ENCODE measurements at regions not wholly inside any gene's neighbourhood (a gene's known extent, or its start where the extent isn't known, plus 50 kb on each side); places are given as distances from the start of the nearest gene placed in this dataset.

DNA sequence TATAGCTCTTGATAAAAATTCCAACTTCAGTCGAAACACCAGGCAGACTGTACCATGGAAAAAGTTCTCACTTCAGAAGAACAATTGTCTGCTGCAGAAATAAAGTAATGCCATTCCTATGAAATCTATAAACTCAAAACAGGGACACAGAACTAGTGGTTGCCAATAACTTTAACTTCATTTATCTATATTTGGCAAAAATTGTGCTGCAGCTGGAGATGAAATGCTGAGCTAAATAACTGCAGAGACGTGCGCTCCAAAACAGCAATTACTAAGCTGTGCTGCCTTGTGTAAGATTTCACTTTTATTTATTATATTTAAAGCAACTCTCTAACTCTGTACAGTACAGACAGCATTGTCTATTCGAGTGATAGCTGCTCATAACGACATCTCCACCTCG lies 540.1 kb upstream of the ID2 start:
- Histone ChIP-seq H3K56ac (ENCODE audit: insufficient read length, low read depth, low read length) (no peak overlapping the region), H2BK5ac (ENCODE audit: insufficient read length, low read length) (no peak overlapping the region), H3K27me3 (ENCODE audit: insufficient read depth, low read length) (no peaks in the 10 kb centered on the region), H2BK20ac (ENCODE audit: low read depth, low read length, poor library complexity, severe bottlenecking) (no peak overlapping the region), H3T11ph (ENCODE audit: low read length) (no peak overlapping the region), H3K9me3 (ENCODE audit: control insufficient read depth, low read depth, low read length) (no peaks in the 10 kb centered on the region), H3K4me2 (ENCODE audit: insufficient read depth, insufficient read length, low read length) (no peak overlapping the region), H4K91ac (ENCODE audit: insufficient read length, low read depth, low read length) (no peak overlapping the region), H3K4me1 (ENCODE audit: insufficient read depth, low read length) (no peaks in the 10 kb centered on the region), H2AFZ (ENCODE audit: low read length) (no peak overlapping the region), H3K14ac (ENCODE audit: insufficient read depth, low read length) (no peak overlapping the region), H4K20me1 (ENCODE audit: control insufficient read depth, insufficient read depth, insufficient read length) (no peaks in the 10 kb centered on the region), H3K79me1 (ENCODE audit: insufficient read depth, low read depth, low read length, poor library complexity, severe bottlenecking) (no peaks in the 10 kb centered on the region), H2AK5ac (ENCODE audit: insufficient read length, low read length) (no peak overlapping the region), H3K4ac (ENCODE audit: low read depth, low read length) (no peak overlapping the region), H3K23ac (ENCODE audit: insufficient read length, low read depth, low read length) (no peak overlapping the region), H2BK15ac (ENCODE audit: low read depth, low read length) (no peak overlapping the region), H3K79me2 (ENCODE audit: insufficient read depth, low read length) (no peaks in the 10 kb centered on the region), H4K8ac (replicated peaks; ENCODE audit: insufficient read length, low read depth, low read length) (no peak overlapping the region), H4K5ac (ENCODE audit: insufficient read length, low read depth, low read length) (no peak overlapping the region), H3K18ac (ENCODE audit: insufficient read length, low read depth, low read length) (no peak overlapping the region), H3K27ac (ENCODE audit: insufficient read length, low read depth, low read length) (no peak overlapping the region), H3K9ac (ENCODE audit: extremely low read depth, insufficient read length, low read length) (no peak overlapping the region), H2BK120ac (ENCODE audit: low read depth, low read length, poor library complexity, severe bottlenecking) (no peak overlapping the region), H2BK12ac (ENCODE audit: insufficient read length, low read depth, low read length) (no peak overlapping the region), H3K23me2 (ENCODE audit: insufficient read length, low read depth, low read length, poor library complexity, severe bottlenecking) (no peaks in the 10 kb centered on the region)
- Mint-ChIP-seq H3K27ac (no peak overlapping the region), H3K4me1 (no peaks in the 10 kb centered on the region), H3K36me3 (ENCODE audit: insufficient read depth in 1 of 3, low read depth in 3 of 3) (no peaks in the 10 kb centered on the region), H3K9me3 (no peaks in the 10 kb centered on the region; a peak in 1 of 5 replicates), H3K27me3 (ENCODE audit: low read depth) (no peaks in the 10 kb centered on the region; the same call in 1 of the 2 replicates), H3K4me3 (no peak overlapping the region)
- no peak for DNase-seq
- TF ChIP-seq, protein P1, sequence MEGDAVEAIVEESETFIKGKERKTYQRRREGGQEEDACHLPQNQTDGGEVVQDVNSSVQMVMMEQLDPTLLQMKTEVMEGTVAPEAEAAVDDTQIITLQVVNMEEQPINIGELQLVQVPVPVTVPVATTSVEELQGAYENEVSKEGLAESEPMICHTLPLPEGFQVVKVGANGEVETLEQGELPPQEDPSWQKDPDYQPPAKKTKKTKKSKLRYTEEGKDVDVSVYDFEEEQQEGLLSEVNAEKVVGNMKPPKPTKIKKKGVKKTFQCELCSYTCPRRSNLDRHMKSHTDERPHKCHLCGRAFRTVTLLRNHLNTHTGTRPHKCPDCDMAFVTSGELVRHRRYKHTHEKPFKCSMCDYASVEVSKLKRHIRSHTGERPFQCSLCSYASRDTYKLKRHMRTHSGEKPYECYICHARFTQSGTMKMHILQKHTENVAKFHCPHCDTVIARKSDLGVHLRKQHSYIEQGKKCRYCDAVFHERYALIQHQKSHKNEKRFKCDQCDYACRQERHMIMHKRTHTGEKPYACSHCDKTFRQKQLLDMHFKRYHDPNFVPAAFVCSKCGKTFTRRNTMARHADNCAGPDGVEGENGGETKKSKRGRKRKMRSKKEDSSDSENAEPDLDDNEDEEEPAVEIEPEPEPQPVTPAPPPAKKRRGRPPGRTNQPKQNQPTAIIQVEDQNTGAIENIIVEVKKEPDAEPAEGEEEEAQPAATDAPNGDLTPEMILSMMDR (conservative IDR thresholded peaks at IDR 0.05) = no peak
- WGBS (ENCODE audit: extremely low coverage, insufficient read length, low lambda C conversion rate) = no CpG with 5 or more reads among the region's 6 CpGs

Measured in H9 (cell line).